ENCODE measurements at regions not wholly inside any gene's neighbourhood (a gene's known extent, or its start where the extent isn't known, plus 50 kb on each side); places are given as distances from the start of the nearest gene placed in this dataset.
"Not testable (repeated sequence)": the region's sequence is repeated elsewhere in the genome, so short reads cannot be mapped to it uniquely, and the experiment has no call there.

- H3K27me3 ChIP-seq: no peaks in the 10 kb centered on the region
- H3K9me3 ChIP-seq: no peaks in the 10 kb centered on the region
- H3K4me3 ChIP-seq: no peak overlapping the region
- whole genome bisulfite sequencing, 2 donors: 97 to 98% methylated on average over 3 of the region's 3 CpGs
- H3K27ac ChIP-seq: no peak overlapping the region
- intact Hi-C loops (cut with DNase I; ENCODE audit: low total_unique reads): no loop called here
- TF ChIP-seq, protein P1, sequence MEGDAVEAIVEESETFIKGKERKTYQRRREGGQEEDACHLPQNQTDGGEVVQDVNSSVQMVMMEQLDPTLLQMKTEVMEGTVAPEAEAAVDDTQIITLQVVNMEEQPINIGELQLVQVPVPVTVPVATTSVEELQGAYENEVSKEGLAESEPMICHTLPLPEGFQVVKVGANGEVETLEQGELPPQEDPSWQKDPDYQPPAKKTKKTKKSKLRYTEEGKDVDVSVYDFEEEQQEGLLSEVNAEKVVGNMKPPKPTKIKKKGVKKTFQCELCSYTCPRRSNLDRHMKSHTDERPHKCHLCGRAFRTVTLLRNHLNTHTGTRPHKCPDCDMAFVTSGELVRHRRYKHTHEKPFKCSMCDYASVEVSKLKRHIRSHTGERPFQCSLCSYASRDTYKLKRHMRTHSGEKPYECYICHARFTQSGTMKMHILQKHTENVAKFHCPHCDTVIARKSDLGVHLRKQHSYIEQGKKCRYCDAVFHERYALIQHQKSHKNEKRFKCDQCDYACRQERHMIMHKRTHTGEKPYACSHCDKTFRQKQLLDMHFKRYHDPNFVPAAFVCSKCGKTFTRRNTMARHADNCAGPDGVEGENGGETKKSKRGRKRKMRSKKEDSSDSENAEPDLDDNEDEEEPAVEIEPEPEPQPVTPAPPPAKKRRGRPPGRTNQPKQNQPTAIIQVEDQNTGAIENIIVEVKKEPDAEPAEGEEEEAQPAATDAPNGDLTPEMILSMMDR (IDR thresholded peaks at IDR 0.05): no peak
- TF ChIP-seq POLR2A (IDR thresholded peaks at IDR 0.05): no peak
- DNase-seq: no peak
- H3K4me1 ChIP-seq: peaks cover 12% of the 10 kb centered on the region
- H3K36me3 ChIP-seq (ENCODE audit: low read depth, missing control alignments): no peaks in the 10 kb centered on the region
Observed at GRCh38 chr5:179461576-179461975, 88.8 kb upstream of the RUFY1 start.

DNA sequence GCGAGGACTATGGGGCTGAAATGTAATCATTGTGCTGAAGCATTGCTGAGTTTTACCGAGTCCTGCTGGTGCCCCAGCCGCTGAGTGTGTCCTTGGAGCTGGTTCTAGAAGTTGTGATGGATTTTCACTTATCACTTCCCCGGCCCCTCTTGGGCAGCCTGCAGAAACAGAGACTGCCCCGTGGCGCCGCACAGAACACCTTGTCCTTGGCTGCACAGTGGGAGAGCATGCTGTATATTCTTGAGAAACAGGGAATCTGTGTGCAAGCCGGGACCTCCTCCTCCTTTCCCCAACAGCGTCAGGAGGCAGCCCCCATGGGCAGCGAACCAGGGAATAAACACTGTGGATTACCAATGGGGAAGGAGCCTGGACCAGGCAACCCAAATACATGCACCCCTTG is 90.6 kb upstream of the RUFY1 start:
- no peak overlapping the region for H3K4me3 ChIP-seq
- H3K27ac ChIP-seq: peak overlapping the region in 1 of 2 donors; percentile 55
- no peaks in the 10 kb centered on the region for H3K27me3 ChIP-seq
- peak; percentile 55 for DNase-seq
- intact Hi-C loops (cut with DNase I; ENCODE audit: low total_unique reads): no loop called here
- H3K4me1 ChIP-seq: peaks cover 12% of the 10 kb centered on the region
- H3K9me3 ChIP-seq: no peaks in the 10 kb centered on the region
- no peaks in the 10 kb centered on the region for H3K36me3 ChIP-seq (ENCODE audit: low read depth, missing control alignments)
- no peak for TF ChIP-seq POLR2A (IDR thresholded peaks at IDR 0.05)
- TF ChIP-seq, protein P1 (IDR thresholded peaks at IDR 0.05): no peak
- WGBS, 2 donors: 32 to 50% methylated on average over 9 to 10 of the region's 10 CpGs

DNA sequence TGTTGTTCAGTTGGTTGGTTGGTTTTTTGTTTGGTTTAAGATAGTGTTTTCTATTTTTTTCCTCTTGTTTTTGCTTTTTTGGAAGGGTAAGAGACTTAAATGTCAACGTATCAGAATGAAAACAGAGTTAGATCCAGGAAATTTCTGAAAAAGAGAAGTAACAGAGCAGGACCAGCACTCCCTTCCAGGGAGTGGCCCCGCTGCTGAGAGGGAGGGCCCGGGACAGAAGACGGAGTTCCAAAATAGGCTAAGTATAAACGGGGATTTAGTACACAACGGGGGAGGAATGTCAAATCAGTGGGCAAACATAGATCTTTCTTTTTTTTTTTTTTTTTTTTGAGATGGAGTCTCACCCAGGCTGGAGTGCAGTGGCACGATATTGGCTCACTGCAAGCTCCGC is 92.7 kb upstream of the RUFY1 start:
- Histone ChIP-seq H3K36me3 (ENCODE audit: low read depth, missing control alignments) (no peaks in the 10 kb centered on the region), H3K4me1 (peaks cover 12% of the 10 kb centered on the region), H3K27me3 (no peaks in the 10 kb centered on the region), H3K27ac (no peak overlapping the region), H3K4me3 (no peak overlapping the region), H3K9me3 (no peaks in the 10 kb centered on the region)
- TF ChIP-seq, protein P1 (IDR thresholded peaks at IDR 0.05): no peak
- no peak for TF ChIP-seq POLR2A (IDR thresholded peaks at IDR 0.05)
- 64 to 66% methylated on average over 8 of the region's 8 CpGs for WGBS, 2 donors
- no peak for DNase-seq
- intact Hi-C loops (cut with DNase I; ENCODE audit: low total_unique reads): no loop called here

- WGBS, 2 donors: 39 to 61% methylated on average over 2 to 14 of the region's 15 CpGs
- DNase-seq: peak; percentile 69
- H3K9me3 ChIP-seq; H3K27ac ChIP-seq; H3K36me3 ChIP-seq (ENCODE audit: low read depth, missing control alignments); H3K27me3 ChIP-seq; intact Hi-C loops (cut with DNase I; ENCODE audit: low total_unique reads): not testable (repeated sequence)
- peaks cover 12% of the 10 kb centered on the region for H3K4me1 ChIP-seq
- peak overlapping the region; percentile 39 to 51 for H3K4me3 ChIP-seq
Observed at GRCh38 chr5:179456075-179456474, 94.3 kb upstream of the RUFY1 start.

GRCh38 chr5:179455320-179455719 is 95.0 kb upstream of the RUFY1 start:
- intact Hi-C loops (cut with DNase I; ENCODE audit: low total_unique reads): no loop called here
- H3K36me3 ChIP-seq (ENCODE audit: low read depth, missing control alignments): no peaks in the 10 kb centered on the region
- no peaks in the 10 kb centered on the region for H3K27me3 ChIP-seq
- H3K9me3 ChIP-seq: no peaks in the 10 kb centered on the region
- no peak for TF ChIP-seq POLR2A (IDR thresholded peaks at IDR 0.05)
- TF ChIP-seq, protein P1 (IDR thresholded peaks at IDR 0.05): no peak
- DNase-seq: no peak
- WGBS, 2 donors: 58 to 71% methylated on average over 15 of the region's 15 CpGs
- H3K4me3 ChIP-seq: peak overlapping the region; percentile 22 to 47
- H3K27ac ChIP-seq: no peak overlapping the region
- peaks cover 10% of the 10 kb centered on the region for H3K4me1 ChIP-seq
